Renal cortical epithelial cell (primary cell): ENCODE measurements at regions not wholly inside any gene's neighbourhood (a gene's known extent, or its start where the extent isn't known, plus 50 kb on each side); places are given as distances from the start of the nearest gene placed in this dataset.

Experiments used
- DNase-seq: peaks from one replicate; pipeline ENCODE4 v3.0.0-alpha.2; 2011; ENCODE audit warnings: low read depth

DNA sequence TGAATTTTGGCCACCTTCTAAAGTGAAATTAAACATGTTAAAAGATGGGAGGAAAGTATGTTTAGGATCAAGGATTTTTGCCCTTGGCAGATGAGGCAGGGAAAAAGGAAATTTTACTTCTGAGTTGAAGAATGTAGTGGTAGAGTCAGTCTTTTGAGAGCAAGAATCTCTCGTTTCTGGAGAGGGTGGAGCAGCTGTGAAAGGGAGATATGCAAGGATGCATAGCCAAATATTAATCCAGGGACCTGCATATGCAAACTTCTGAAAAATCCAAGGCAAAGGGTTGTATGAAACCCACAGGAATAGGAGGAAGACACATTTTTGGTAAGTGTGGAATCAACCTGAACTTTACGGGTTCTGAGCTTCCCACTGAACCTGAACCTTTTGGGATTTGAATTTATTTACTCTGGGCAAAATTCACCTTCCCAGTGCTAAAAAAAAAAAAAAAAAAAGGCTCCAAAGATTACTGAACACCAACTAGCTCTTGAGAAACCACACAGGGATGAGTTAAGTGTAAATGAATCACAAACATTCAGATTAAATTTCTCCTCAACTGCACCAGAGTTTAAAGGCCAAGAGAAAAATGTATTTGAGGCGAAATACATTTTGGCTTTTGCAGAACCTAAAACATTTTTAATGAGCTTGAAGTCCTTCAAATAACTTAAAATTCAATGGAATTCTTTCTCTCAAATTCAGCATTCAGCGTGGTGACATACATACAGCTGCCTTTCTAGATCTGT, 187.1 kb upstream of the CDKN3 start:
- DNase-seq = peak; percentile 66

- peak; percentile 92 for DNase-seq
Observed at GRCh38 chr14:54211551-54212308, 185.1 kb upstream of the CDKN3 start.

DNA sequence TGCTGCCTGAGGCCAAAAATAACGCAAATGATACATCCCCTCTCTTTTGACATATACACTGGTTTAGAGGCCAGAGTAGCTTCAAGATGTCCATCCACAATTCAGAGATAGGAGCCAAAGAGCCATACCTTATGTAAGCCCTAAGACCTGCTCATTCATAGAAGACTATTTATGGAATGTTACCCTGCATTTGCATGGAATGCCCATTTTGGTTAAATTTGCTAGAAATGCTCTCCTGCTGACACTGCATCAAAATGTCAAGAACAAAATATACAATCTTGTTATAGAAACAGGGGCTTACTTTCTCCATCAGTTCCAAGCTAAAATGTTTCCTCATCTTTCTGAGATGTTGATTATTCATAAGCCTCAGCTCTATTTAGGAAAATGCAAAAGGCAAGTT, 183.3 kb upstream of the CDKN3 start:
- DNase-seq = no peak

GRCh38 chr14:54216827-54217226, 180.0 kb upstream of the CDKN3 start:
- no peak for DNase-seq

GRCh38 chr14:54219261-54220070, 177.3 kb upstream of the CDKN3 start:
- DNase-seq = no peak

DNA sequence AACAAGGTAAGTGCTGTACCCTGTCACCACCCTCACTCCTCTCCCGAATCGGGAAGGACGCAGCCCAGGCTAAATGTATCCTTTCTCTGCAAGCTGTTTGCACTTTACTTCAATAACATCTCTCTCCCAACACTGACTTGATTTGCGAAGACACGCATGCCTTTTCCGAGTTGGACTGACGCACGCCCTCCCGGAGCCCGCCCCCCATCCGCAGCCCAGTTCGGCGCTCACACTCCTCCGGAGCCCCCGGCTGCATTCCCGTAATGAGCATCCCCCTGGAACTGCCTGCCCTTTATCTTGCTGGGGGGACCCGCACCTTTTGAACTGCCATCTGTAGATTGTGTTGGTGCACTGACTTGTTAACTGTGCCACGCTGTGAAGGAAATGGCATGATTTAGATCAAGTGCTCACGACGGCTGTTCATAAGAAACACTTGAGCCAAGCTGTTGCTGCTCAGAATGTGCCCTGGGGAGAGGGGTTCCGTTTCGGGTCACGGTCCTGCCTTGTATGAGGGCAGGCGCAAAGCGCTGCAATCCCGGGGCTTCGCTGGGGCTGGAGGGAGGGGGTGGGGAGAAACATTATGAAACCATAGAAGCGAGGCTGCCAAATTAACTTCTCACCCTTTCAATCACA, 176.6 kb upstream of the CDKN3 start:
- no peak for DNase-seq

- DNase-seq = no peak
Observed at GRCh38 chr14:54220704-54221431, 175.9 kb upstream of the CDKN3 start.

- DNase-seq = no peak
Observed at GRCh38 chr14:54221432-54221803, 175.4 kb upstream of the CDKN3 start.

GRCh38 chr14:54221971-54222370, 174.8 kb upstream of the CDKN3 start:
- no peak for DNase-seq

DNA sequence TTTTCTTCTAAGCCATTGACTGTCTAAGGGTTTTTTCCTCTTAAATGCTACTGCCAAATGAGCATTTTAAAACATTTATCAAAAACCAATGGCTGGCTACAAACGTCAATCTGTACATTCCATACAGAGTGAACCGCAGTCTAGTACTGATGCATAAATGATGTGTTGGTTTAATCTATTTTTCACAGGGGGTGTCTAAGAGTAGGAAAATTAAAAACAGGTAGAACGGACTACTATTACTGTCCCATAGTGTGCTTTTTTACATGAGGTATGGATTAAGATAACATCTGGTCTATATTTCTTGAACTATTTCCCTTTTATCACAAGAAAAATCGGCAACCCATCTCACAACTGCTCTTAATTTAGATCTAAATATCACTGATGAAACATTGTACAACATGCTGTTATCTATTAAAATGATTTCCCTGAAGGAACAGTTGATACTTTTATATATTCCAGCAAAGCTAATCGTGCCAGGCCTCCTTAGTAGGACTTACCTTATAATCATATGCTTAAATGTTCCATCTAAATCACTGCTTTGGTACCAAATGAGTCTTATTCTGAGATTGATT, 172.9 kb upstream of the CDKN3 start:
- no peak for DNase-seq

- no peak for DNase-seq
Observed at GRCh38 chr14:54225457-54226060, 171.2 kb upstream of the CDKN3 start.

DNA sequence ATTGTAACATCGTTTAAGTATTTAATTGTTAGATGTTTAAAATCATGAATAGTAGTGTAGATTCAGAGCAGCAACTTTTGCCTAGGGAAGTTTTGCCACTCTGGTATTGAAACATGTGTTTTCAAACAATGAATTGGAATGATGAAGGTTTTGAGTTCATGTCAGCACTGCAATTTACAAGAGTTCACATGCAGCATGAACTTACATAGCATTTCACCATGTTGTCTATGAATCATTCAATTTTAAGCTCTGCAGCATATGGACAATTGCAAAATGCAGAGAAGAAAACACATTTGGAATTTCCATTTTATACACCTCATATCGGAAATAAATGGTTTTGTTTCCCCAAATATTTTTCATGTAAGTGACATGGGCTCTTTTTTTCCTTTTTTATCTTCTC, 170.7 kb upstream of the CDKN3 start:
- no peak for DNase-seq

- DNase-seq = no peak
Observed at GRCh38 chr14:54226558-54226957, 170.2 kb upstream of the CDKN3 start.

DNA sequence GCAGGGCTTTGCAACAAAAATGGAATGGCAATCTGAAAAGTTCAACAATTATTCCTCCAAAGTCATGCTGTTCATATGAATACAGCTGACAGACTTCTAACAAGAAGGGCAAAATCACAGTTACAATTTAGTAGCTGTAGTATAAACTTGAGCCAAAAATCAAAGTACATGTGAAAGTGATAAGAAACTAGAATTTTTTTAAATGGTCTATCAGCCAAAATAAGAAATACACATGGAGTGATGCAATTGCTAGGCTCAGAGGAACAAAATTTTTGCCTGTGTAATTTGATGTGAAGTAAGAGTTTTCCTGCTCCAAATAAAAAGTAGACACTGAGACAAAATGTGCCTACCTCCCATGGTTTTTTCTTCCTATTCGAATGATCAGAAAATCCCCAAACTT, 167.7 kb upstream of the CDKN3 start:
- no peak for DNase-seq

GRCh38 chr14:54230645-54231044, 166.2 kb upstream of the CDKN3 start:
- DNase-seq = no peak

DNA sequence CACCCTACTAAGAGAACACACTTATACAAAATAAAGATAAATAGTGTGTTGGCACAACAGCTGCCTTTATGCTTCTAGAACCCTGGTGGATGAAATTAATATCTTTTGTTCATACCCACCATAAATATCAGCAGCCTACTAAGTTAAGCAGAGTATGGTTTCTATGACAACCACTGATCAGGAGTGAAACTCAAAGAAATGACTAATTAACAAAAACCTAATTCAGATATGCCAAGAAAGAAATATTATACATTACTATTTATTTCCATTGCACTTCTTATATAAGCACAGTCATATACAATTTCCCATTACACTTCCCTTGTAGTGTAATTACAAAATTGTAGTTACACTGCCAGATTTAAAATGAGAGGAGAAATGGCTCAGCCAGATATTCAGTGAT, 164.1 kb upstream of the CDKN3 start:
- no peak for DNase-seq

- no peak for DNase-seq
Observed at GRCh38 chr14:54241517-54241916, 155.3 kb upstream of the CDKN3 start.

DNA sequence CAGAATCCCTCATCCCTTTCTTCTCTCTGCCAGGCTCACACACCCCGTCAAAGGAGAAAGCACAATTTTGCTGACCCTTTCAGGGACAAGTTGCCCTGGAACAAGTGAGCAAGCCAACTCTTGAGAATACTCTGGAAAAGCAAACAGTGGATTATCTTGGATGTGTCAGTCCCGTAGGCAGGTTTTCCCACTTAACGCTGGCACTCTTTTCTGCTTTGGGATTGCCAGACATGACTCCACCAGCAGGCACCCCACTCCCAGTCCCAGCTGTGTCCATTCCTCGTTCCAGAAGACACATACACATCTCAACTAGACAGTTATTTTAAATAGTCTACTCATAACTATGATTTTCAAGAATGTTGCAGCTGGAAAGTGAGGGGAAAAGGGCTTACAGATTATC, 145.5 kb upstream of the CDKN3 start:
- no peak for DNase-seq

- peak; percentile 97 for DNase-seq
Observed at GRCh38 chr14:54252072-54252730, 144.6 kb upstream of the CDKN3 start.
